H1 (cell line): ENCODE measurements at regions not wholly inside any gene's neighbourhood (a gene's known extent, or its start where the extent isn't known, plus 50 kb on each side); places are given as distances from the start of the nearest gene placed in this dataset.

ENCODE experiments used
- CTCF ChIA-PET: fragments of 300-600 bp; sonication (Branson Sonifier 250); formaldehyde crosslinking; loops from one replicate; lab custom pipeline; 2021; ENCODE audit not compliant: partially characterized antibody; lab: Charles Lee
- POLR2A ChIA-PET: fragments of 300-600 bp; sonication (Branson Sonifier 250); formaldehyde crosslinking; loops from one replicate; lab custom pipeline; 2021; ENCODE audit warnings: inconsistent platforms; ENCODE audit not compliant: partially characterized antibody; lab: Charles Lee
- DNase-seq, 2 experiments: peaks; one replicate each; pipeline versions ENCODE4 v3.0.0 to v3.0.0-alpha.2; 2010 to 2022; ENCODE audit warnings: low spot score in 2 of 2, low read depth in 1 of 2, mixed read lengths in 1 of 2
- FAIRE-seq: peaks from 2 replicates; lab custom pipeline; 2011; peaks lifted over from hg19 to GRCh38; lab: Jason Lieb, UNC
- H2AFZ ChIP-seq: 2 replicates; pipeline ENCODE4 v1.8.1; 2012; ENCODE audit warnings: low read length, inconsistent platforms
- H2AK5ac ChIP-seq: 2 replicates; pipeline ENCODE4 v1.6.1; 2013; ENCODE audit warnings: low read depth, low read length
- H2BK120ac ChIP-seq: replicated peaks from 2 replicates; pipeline ENCODE3; 2013; ENCODE audit warnings: low read depth, low read length, inconsistent platforms
- H2BK12ac ChIP-seq: 2 replicates; pipeline ENCODE4 v1.6.1; 2013; ENCODE audit warnings: low read depth, low read length
- H2BK15ac ChIP-seq: 2 replicates; pipeline ENCODE4 v1.6.1; 2013; ENCODE audit warnings: low read length
- H2BK20ac ChIP-seq: 2 replicates; pipeline ENCODE4 v1.6.1; 2013; ENCODE audit warnings: low read length
- H2BK5ac ChIP-seq: 2 replicates; pipeline ENCODE4 v1.6.1; 2013; ENCODE audit warnings: low read depth, low read length
- H3K14ac ChIP-seq: 2 replicates; pipeline ENCODE4 v1.6.1; 2013; ENCODE audit warnings: inconsistent platforms; ENCODE audit not compliant: insufficient read length
- H3K18ac ChIP-seq: 2 replicates; pipeline ENCODE4 v1.6.1; 2013; ENCODE audit warnings: low read length; ENCODE audit errors: extremely low read depth
- H3K23ac ChIP-seq: 2 replicates; pipeline ENCODE4 v1.6.1; 2013; ENCODE audit warnings: inconsistent platforms; ENCODE audit not compliant: insufficient read length
- H3K23me2 ChIP-seq: 2 replicates; pipeline ENCODE4 v1.6.1; 2013; ENCODE audit warnings: low read depth, low read length
- H3K27ac ChIP-seq: 2 replicates; pipeline ENCODE4 v1.6.1; 2011; ENCODE audit warnings: low read depth, low read length, inconsistent platforms
- H3K27me3 ChIP-seq, 4 experiments: replicated peaks in 1 of 4; 1 replicate in 1 of 4; 2 replicates in 3 of 4; pipeline versions ENCODE4 v1.6.1 to v1.8.1; 2011 to 2013; ENCODE audit warnings: low read length in 3 of 4, mild to moderate bottlenecking in 3 of 4, inconsistent platforms in 2 of 4, mixed read lengths in 2 of 4, moderate library complexity in 1 of 4; ENCODE audit not compliant: control insufficient read depth in 3 of 4, insufficient read depth in 3 of 4; ENCODE audit errors: extremely low read depth in 1 of 4
- H3K36me3 ChIP-seq, 4 experiments: 2 replicates each; pipeline versions ENCODE4 v1.6.1 to v1.8.1; 2011 to 2013; ENCODE audit warnings: mild to moderate bottlenecking in 4 of 4, low read length in 3 of 4, moderate library complexity in 2 of 4, control low read depth in 1 of 4, inconsistent platforms in 1 of 4; ENCODE audit not compliant: insufficient read depth in 4 of 4, control insufficient read depth in 2 of 4
- H3K4ac ChIP-seq: replicated peaks from 2 replicates; pipeline ENCODE3; 2013; ENCODE audit warnings: low read length, low read depth, mixed read lengths, inconsistent platforms; ENCODE audit not compliant: insufficient read length
- H3K4me1 ChIP-seq, 4 experiments: replicated peaks in 1 of 4; 1 replicate in 1 of 4; 2 replicates in 3 of 4; pipeline versions ENCODE4 v1.6.1 to v1.8.1; 2011 to 2013; ENCODE audit warnings: low read length in 3 of 4, inconsistent platforms in 2 of 4, mixed read lengths in 1 of 4; ENCODE audit not compliant: insufficient read depth in 4 of 4, control insufficient read depth in 3 of 4
- H3K4me2 ChIP-seq, 2 experiments: 2 replicates each; pipeline versions ENCODE4 v1.6.1 to v1.8.1; 2011 to 2013; ENCODE audit warnings: low read depth in 2 of 2, low read length in 2 of 2, control low read depth in 1 of 2, inconsistent platforms in 1 of 2, mild to moderate bottlenecking in 1 of 2; ENCODE audit not compliant: insufficient read depth in 1 of 2
- H3K4me3 ChIP-seq, 4 experiments: fragments of 200-600, 300-600 bp in 1 of 4; sonication (generic), shearing (Covaris generic), sonication (Bioruptor Twin) in 1 of 4; 2 replicates each; pipeline versions ENCODE4 v1.5.1 to v1.8.1; 2011 to 2016; ENCODE audit warnings: low read length in 4 of 4, low read depth in 3 of 4, control low read depth in 2 of 4, inconsistent platforms in 2 of 4, mild to moderate bottlenecking in 2 of 4, mixed read lengths in 1 of 4, moderate library complexity in 1 of 4; ENCODE audit not compliant: insufficient read depth in 2 of 4; ENCODE audit errors: extremely low read depth in 1 of 4
- H3K56ac ChIP-seq: replicated peaks from 2 replicates; pipeline ENCODE3; 2013; ENCODE audit warnings: low read depth, mild to moderate bottlenecking, mixed read lengths, low read length, inconsistent platforms; ENCODE audit not compliant: insufficient read length
- H3K79me1 ChIP-seq: 2 replicates; pipeline ENCODE4 v1.6.1; 2013; ENCODE audit warnings: low read depth, low read length, control low read depth
- H3K79me2 ChIP-seq, 2 experiments: 2 replicates each; pipeline versions ENCODE4 v1.6.1 to v1.8.1; 2012 to 2013; ENCODE audit warnings: low read length in 2 of 2, mild to moderate bottlenecking in 2 of 2, inconsistent platforms in 1 of 2; ENCODE audit not compliant: insufficient read depth in 2 of 2, control insufficient read depth in 1 of 2
- H3K9ac ChIP-seq, 4 experiments: replicated peaks in 1 of 4; 1 replicate in 1 of 4; 2 replicates in 3 of 4; pipeline versions ENCODE4 v1.6.1 to v1.8.1; 2011 to 2013; ENCODE audit warnings: low read depth in 3 of 4, low read length in 3 of 4, control low read depth in 2 of 4, mild to moderate bottlenecking in 2 of 4, moderate library complexity in 2 of 4, inconsistent platforms in 1 of 4; ENCODE audit errors: extremely low read depth in 1 of 4
- H3K9me3 ChIP-seq, 2 experiments: 2 replicates each; pipeline versions ENCODE4 v1.6.1 to v1.8.1; 2012 to 2013; ENCODE audit warnings: mild to moderate bottlenecking in 2 of 2, moderate library complexity in 2 of 2, control low read depth in 1 of 2, inconsistent platforms in 1 of 2, low read depth in 1 of 2, low read length in 1 of 2, mixed read lengths in 1 of 2; ENCODE audit not compliant: insufficient read depth in 2 of 2
- H4K20me1 ChIP-seq, 2 experiments: replicated peaks in 1 of 2; 2 replicates each; pipeline versions ENCODE3 to v1.8.1; 2011 to 2013; ENCODE audit warnings: inconsistent platforms in 2 of 2, low read length in 2 of 2, mild to moderate bottlenecking in 1 of 2; ENCODE audit not compliant: insufficient read depth in 2 of 2, control insufficient read depth in 1 of 2
- H4K5ac ChIP-seq: 2 replicates; pipeline ENCODE4 v1.6.1; 2013; ENCODE audit warnings: low read length, low read depth, mixed read lengths, inconsistent platforms; ENCODE audit not compliant: insufficient read length
- H4K8ac ChIP-seq: 2 replicates; pipeline ENCODE4 v1.8.0; 2013; ENCODE audit warnings: mild to moderate bottlenecking, moderate library complexity, low read length, inconsistent platforms; ENCODE audit not compliant: insufficient read depth; ENCODE audit errors: extremely low read depth
- H4K91ac ChIP-seq: replicated peaks from 2 replicates; pipeline ENCODE3; 2013; ENCODE audit warnings: low read length, mixed read lengths, inconsistent platforms; ENCODE audit not compliant: insufficient read length
- CBX5 ChIP-seq: fragments of 300-800, 300-1000 bp; sonication (generic); IDR thresholded peaks from 2 replicates; pipeline ENCODE4 v1.7.1; 2016; ENCODE audit warnings: antibody characterized with exemption, low read length, low read depth
- CHD1 ChIP-seq: IDR thresholded peaks from 2 replicates; pipeline ENCODE4 v1.6.1; 2012; ENCODE audit warnings: low read depth, low read length, improper control_type of control experiment
- CTBP2 ChIP-seq: IDR thresholded peaks from 2 replicates; pipeline ENCODE4 v1.7.0; 2011; ENCODE audit warnings: borderline replicate concordance, mild to moderate bottlenecking, moderate library complexity, mixed read lengths, low read length; ENCODE audit not compliant: insufficient read depth, insufficient read length
- E2F6 ChIP-seq: IDR thresholded peaks from 2 replicates; pipeline ENCODE4 v1.6.1; 2012; ENCODE audit warnings: inconsistent platforms
- JUN ChIP-seq: IDR thresholded peaks from 2 replicates; pipeline ENCODE4 v1.6.1; 2011; ENCODE audit warnings: low read depth, mild to moderate bottlenecking, improper control_type of control experiment, low read length
- MAX ChIP-seq: IDR thresholded peaks from 2 replicates; pipeline ENCODE4 v1.6.1; 2012; ENCODE audit warnings: inconsistent platforms
- POLR2AphosphoS5 ChIP-seq: IDR thresholded peaks from 2 replicates; pipeline ENCODE4 v1.6.1; 2011; ENCODE audit warnings: low read depth, low read length
- SP2 ChIP-seq: IDR thresholded peaks from 2 replicates; pipeline ENCODE4 v1.6.1; 2012; ENCODE audit warnings: mild to moderate bottlenecking, low read length, inconsistent platforms
- SP4 ChIP-seq: IDR thresholded peaks from 2 replicates; pipeline ENCODE4 v1.6.1; 2012; ENCODE audit warnings: low read length, inconsistent platforms
- SRF ChIP-seq: IDR thresholded peaks from 2 replicates; pipeline ENCODE4 v1.6.1; 2011; ENCODE audit warnings: mild to moderate bottlenecking, low read depth, low read length, moderate library complexity
- TEAD4 ChIP-seq: IDR thresholded peaks from 2 replicates; pipeline ENCODE4 v1.6.1; 2012; ENCODE audit warnings: low read depth, low read length, inconsistent platforms, mixed read lengths
- WGBS, 2 experiments: shearing (Covaris generic) in 1 of 2; methylation state at CpG; one replicate each; pipeline versions ENCODE4 v1.1.6 to v1.1.7; 2013 to 2015; ENCODE audit warnings: low lambda C conversion rate in 2 of 2, mixed read lengths in 2 of 2, inconsistent platforms in 1 of 2, low coverage in 1 of 2, missing lambda C conversion rate in 1 of 2; ENCODE audit not compliant: insufficient replicate concordance in 2 of 2, insufficient coverage in 1 of 2, insufficient read length in 1 of 2; ENCODE audit errors: extremely low coverage in 1 of 2, missing lambda C conversion rate in 1 of 2; 5-methylcytosine and 5-hydroxymethylcytosine counted together
- TF ChIP-seq, protein P1 (sequence below), 3 experiments: IDR thresholded peaks; 1 replicate in 2 of 3; 2 replicates in 1 of 3; pipeline versions ENCODE4 v1.5.1 to v1.6.1; 2011; ENCODE audit warnings: low read length in 3 of 3, mild to moderate bottlenecking in 3 of 3, inconsistent platforms in 2 of 3, low read depth in 1 of 3, moderate library complexity in 1 of 3; ENCODE audit not compliant: insufficient read depth in 1 of 3; ENCODE audit errors: control extremely low read depth in 1 of 3

GRCh38 chr16:63005356-63005755 lies 969.1 kb upstream of the CDH8 start:
- H3K27me3 ChIP-seq, result no peaks in the 10 kb centered on the region
- 86% methylated on average over 3 of the region's 3 CpGs; no CpG with 5 or more reads in 1 of the 2 experiments for WGBS, 2 experiments
- TF ChIP-seq POLR2AphosphoS5 (no peak), SP2 (no peak), TEAD4 (no peak), SP4 (no peak), SRF (no peak), MAX (no peak), E2F6 (no peak), CBX5 (no peak), CTBP2 (no peak), JUN (no peak), CHD1 (no peak)
- TF ChIP-seq, protein P1, sequence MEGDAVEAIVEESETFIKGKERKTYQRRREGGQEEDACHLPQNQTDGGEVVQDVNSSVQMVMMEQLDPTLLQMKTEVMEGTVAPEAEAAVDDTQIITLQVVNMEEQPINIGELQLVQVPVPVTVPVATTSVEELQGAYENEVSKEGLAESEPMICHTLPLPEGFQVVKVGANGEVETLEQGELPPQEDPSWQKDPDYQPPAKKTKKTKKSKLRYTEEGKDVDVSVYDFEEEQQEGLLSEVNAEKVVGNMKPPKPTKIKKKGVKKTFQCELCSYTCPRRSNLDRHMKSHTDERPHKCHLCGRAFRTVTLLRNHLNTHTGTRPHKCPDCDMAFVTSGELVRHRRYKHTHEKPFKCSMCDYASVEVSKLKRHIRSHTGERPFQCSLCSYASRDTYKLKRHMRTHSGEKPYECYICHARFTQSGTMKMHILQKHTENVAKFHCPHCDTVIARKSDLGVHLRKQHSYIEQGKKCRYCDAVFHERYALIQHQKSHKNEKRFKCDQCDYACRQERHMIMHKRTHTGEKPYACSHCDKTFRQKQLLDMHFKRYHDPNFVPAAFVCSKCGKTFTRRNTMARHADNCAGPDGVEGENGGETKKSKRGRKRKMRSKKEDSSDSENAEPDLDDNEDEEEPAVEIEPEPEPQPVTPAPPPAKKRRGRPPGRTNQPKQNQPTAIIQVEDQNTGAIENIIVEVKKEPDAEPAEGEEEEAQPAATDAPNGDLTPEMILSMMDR (IDR thresholded peaks at IDR 0.05; ENCODE audit: control extremely low read depth in 1 of 3, insufficient read depth in 1 of 3, low read depth in 1 of 3, low read length in 3 of 3), result no peak

More at GRCh38 chr16:63005356-63005755, 969.1 kb upstream of the CDH8 start:
- POLR2A ChIA-PET, result no interaction called here
- Histone ChIP-seq H2BK5ac (no peak overlapping the region), H4K5ac (no peak overlapping the region), H2BK120ac (no peak overlapping the region), H3K9me3 (peaks cover 6 to 8% of the 10 kb centered on the region in 2 experiments; a peak in 3 of 4 replicates), H3K27ac (no peak overlapping the region), H3K56ac (no peak overlapping the region), H4K20me1 (no peaks in the 10 kb centered on the region), H3K9ac (no peak overlapping the region), H3K4ac (no peak overlapping the region), H4K8ac (no peak overlapping the region), H3K4me2 (no peak overlapping the region), H2BK12ac (no peak overlapping the region), H2AFZ (no peak overlapping the region), H3K4me1 (no peaks in the 10 kb centered on the region; a peak in 1 of 7 replicates), H4K91ac (no peak overlapping the region), H2BK15ac (no peak overlapping the region), H3K4me3 (no peak overlapping the region), H3K23me2 (no peaks in the 10 kb centered on the region), H3K79me2 (no peaks in the 10 kb centered on the region), H2BK20ac (no peak overlapping the region), H3K23ac (no peak overlapping the region), H3K18ac (no peak overlapping the region), H3K36me3 (no peaks in the 10 kb centered on the region), H2AK5ac (no peak overlapping the region), H3K14ac (no peak overlapping the region), H3K79me1 (no peaks in the 10 kb centered on the region)
- CTCF ChIA-PET, result no interaction called here
- FAIRE-seq (no peak), DNase-seq (no peak)
